SH-SY5Y (cell line): ENCODE measurements at regions not wholly inside any gene's neighbourhood (a gene's known extent, or its start where the extent isn't known, plus 50 kb on each side); places are given as distances from the start of the nearest gene placed in this dataset.

ENCODE experiments used
- GATA2 ChIP-seq: IDR thresholded peaks from 2 replicates; pipeline ENCODE4 v1.6.1; 2011; ENCODE audit warnings: mild to moderate bottlenecking, low read depth, low read length
- GATA3 ChIP-seq: IDR thresholded peaks from 2 replicates; pipeline ENCODE4 v1.6.1; 2011; ENCODE audit warnings: low read depth, mild to moderate bottlenecking, low read length, moderate library complexity

GRCh38 chr15:95127356-95127755, 896.0 kb downstream of the MCTP2 start:
- TF ChIP-seq GATA3 (no peak), GATA2 (no peak)

GRCh38 chr15:95129574-95129973, 898.2 kb downstream of the MCTP2 start:
- TF ChIP-seq GATA2 (no peak), GATA3 (no peak)

DNA sequence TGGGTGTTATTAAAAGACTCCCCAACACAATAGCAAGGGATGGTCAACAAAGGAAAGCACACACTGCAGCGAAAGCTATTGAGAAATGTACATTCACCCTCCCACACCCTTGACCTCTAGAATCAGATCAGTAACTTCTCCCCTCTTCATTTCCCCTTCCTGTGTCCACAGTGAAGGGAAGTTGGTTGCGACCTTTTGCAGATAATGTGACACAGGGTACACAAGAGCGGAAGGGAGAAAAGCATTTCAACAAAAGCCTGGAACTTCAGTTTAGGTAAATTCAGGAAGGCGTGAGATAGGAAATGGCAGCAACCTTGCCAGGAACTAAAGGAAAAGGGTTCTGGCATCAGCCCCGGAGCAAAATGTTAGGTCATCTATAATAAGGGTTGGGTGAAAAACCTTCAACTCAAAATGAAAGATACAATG, 899.8 kb downstream of the MCTP2 start:
- no peak for TF ChIP-seq GATA2
- TF ChIP-seq GATA3, result no peak

- TF ChIP-seq GATA2 (no peak), GATA3 (no peak)
Observed at GRCh38 chr15:95132774-95133173, 901.4 kb downstream of the MCTP2 start.

- TF ChIP-seq GATA3 (no peak), GATA2 (no peak)
Observed at GRCh38 chr15:95134431-95135110, 903.2 kb downstream of the MCTP2 start.

GRCh38 chr15:95138604-95139270, 907.4 kb downstream of the MCTP2 start:
- TF ChIP-seq GATA2 (no peak), GATA3 (no peak)

- TF ChIP-seq GATA3 (no peak), GATA2 (no peak)
Observed at GRCh38 chr15:95141486-95141885, 910.1 kb downstream of the MCTP2 start.

DNA sequence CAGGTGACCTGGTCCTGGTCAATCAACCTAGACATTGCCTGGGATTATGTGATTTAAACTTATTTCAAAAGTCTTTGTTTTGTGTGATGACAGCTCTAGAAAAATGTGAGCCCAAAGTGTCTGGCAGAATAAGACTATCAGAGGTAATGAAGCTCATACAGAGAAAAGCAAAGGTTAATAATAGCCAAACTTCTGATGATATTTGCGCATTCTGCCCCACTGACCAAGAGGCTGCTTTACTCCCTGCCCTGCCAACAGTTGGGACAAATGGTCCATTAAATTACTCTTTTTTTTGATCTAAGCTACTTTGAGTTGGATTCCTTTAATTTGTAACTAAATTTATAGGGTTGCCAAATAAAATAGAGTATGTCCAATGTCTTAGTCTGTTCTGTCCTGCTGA, 911.2 kb downstream of the MCTP2 start:
- TF ChIP-seq GATA3 (no peak), GATA2 (no peak)

GRCh38 chr15:95146481-95146880, 915.1 kb downstream of the MCTP2 start:
- no peak for TF ChIP-seq GATA2
- no peak for TF ChIP-seq GATA3

- TF ChIP-seq GATA2, result no peak
- no peak for TF ChIP-seq GATA3
Observed at GRCh38 chr15:95148183-95148582, 916.8 kb downstream of the MCTP2 start.

GRCh38 chr15:95149036-95149435, 917.7 kb downstream of the MCTP2 start:
- TF ChIP-seq GATA2 (no peak), GATA3 (no peak)

DNA sequence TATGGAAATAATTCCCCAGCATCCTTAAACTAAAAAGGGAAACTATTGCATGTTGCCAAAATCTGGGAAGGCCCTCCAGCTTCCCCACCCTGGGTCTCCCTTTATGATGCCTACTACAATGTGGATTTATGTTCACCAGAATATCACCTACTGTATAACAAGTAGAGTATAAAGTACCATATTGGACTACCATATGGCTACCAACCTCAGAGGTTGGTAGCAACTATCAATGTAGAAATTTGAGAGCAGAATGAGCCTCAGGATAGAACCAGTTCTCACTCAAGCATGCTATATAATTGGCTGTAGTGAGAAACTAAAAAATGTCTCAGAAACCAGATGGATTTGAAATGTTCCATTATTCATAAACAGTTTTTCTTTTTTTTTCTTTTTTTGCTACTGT, 918.4 kb downstream of the MCTP2 start:
- TF ChIP-seq GATA2 (no peak), GATA3 (no peak)

DNA sequence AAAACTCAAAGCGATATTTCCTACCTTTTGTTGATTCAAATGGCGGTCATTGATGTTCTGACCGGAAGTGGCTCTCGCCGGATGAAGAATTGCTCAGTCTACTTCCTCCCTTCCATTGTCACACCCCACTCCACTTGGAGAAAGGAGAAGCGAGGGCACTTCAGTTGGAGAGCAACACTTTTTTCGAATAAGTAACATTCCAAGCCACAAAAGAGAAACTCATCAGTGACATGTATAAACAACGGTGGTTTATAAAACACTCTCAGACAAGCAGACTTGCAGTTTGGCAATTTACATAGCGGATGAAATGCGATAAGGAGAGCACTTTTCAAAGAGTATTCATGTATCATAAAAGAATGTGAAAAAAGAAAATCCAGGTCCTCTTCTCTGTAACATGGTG, 919.1 kb downstream of the MCTP2 start:
- no peak for TF ChIP-seq GATA2
- no peak for TF ChIP-seq GATA3

- TF ChIP-seq GATA3 (no peak), GATA2 (no peak)
Observed at GRCh38 chr15:95152741-95153140, 921.4 kb downstream of the MCTP2 start.

DNA sequence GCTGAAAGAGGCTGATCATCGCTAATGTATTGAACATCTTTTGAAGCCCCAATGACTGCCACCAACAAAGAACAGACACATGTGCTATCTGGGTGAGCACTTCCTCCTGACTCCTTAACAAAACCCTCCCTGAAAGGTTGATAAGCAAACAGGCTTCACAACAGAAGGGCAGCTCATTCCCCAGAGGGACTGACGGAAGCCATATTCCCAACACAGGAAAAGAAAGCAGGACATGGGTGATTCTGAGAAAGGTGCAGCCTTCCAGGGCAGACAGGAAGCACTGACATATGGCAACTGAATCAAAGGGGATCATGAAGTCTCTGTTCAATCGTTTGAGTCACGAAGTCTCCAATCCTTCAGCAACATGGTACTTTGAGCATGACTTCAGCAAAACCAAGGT, 929.0 kb downstream of the MCTP2 start:
- TF ChIP-seq GATA2 (no peak), GATA3 (no peak)
